ENCODE measurements at regions not wholly inside any gene's neighbourhood (a gene's known extent, or its start where the extent isn't known, plus 50 kb on each side); places are given as distances from the start of the nearest gene placed in this dataset.
"Not testable (repeated sequence)": the region's sequence is repeated elsewhere in the genome, so short reads cannot be mapped to it uniquely, and the experiment has no call there.

DNA sequence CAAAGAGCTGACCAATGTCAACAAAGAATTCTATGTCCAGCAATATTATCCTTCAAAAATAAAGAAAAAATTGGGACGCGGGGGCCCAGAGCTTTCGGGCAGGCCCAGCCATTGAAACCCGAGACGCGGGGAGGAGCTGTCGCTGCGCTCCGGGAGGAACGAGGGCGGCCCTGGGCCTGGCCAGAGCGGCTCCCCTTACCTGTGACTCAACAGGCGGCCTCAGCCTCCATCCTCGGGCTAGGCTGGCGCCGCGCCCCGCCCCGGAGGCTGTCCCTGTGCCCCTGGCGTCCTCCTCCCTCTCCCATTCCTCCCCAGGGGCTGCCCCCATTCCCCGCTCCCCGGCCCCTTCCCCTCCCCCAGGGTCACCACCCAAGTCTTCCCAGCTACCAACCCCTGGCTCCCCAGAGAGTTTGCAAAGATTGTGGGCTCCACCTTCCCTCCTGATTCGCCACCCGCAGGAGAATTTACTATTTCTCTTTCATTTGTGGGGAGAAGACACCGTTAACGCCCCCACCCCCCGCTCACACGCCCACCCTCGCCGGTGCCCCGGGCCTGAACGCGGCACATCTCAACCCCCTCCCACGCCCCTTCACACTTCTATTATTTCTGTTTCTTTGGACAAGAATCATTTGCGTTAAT is 127.9 kb downstream of the ARRDC4 start:
- not testable (repeated sequence) for DNase-seq (ENCODE audit: low read depth)

DNA sequence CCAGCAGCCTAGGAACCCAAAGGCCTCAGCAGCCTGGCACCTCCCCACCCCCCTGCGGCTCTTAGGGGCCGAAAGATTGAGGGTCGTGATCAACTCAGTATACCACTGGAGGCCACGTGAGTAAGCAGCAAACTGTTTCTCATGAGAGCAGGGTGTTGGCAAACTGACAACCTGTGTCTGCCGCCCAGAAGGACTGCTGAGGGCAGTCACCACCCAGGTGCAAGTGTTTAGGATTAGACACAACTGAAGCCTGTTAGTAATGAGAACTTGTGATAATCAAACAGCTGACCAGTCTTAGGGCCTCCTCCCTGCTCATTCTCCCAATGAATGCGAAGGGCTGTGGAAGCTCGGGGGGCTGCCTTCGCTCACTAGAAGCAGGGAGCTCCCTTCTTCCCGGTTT is 128.8 kb downstream of the ARRDC4 start:
- not testable (repeated sequence) for DNase-seq (ENCODE audit: low read depth)

DNA sequence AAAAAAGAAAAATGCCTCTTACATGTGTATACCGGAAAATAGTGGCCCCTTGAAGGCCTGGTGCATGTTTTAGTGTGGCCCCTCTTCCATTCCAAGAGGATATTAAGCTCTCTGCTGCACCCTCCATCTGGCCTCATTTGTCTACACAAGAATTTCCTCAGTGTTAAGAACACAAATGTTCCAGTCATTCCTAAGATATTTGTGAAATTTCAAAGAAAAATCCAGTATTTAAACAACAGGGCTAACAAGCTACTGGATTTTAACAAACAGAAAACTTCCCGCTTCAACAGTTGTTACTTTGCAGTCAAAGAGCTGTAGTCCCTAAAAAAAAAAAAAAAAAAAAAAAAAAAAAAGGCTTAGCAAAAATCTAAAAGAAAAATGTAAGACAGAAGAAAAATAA is 137.5 kb downstream of the ARRDC4 start:
- not testable (repeated sequence) for DNase-seq (ENCODE audit: low read depth)

DNA sequence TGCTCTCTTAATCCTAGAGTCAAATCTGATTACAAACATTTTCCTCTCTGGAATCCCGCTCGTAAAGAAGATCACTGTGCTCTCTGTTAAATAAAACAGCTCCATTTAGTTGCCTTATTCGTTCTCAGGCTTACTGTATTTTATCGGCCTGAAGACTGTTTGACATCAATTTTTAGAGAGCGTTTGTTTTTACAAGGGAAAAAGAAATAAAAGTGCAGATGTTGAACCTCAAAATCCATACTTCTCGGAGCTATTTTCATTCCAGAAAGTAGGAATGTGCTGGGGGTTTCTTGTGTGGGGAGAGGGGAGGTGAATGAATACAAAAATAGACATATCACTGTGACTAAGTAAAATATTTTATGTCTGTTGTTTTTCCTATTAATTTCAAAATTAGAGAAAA is 140.1 kb downstream of the ARRDC4 start:
- DNase-seq (ENCODE audit: low read depth), result not testable (repeated sequence)

DNA sequence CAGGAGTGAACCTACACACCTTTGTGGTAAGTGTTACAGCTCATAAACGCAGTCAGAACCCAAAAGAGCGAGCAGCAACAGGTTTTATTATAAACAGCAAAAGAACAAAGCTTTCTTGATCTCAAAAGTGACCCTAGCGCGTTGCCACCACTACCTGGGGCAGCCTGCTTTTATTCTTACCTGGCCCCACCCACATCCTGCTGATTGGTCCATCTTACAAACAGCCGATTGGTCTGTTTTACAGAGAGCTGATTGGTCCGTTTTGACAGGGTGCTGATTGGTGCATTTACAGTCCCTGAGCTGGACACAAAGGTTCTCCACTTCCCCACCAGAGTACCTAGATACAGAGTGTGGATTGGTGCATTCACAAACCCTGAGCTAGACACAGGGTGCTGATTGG is 143.1 kb downstream of the ARRDC4 start:
- no peak for DNase-seq (ENCODE audit: low read depth)

DNA sequence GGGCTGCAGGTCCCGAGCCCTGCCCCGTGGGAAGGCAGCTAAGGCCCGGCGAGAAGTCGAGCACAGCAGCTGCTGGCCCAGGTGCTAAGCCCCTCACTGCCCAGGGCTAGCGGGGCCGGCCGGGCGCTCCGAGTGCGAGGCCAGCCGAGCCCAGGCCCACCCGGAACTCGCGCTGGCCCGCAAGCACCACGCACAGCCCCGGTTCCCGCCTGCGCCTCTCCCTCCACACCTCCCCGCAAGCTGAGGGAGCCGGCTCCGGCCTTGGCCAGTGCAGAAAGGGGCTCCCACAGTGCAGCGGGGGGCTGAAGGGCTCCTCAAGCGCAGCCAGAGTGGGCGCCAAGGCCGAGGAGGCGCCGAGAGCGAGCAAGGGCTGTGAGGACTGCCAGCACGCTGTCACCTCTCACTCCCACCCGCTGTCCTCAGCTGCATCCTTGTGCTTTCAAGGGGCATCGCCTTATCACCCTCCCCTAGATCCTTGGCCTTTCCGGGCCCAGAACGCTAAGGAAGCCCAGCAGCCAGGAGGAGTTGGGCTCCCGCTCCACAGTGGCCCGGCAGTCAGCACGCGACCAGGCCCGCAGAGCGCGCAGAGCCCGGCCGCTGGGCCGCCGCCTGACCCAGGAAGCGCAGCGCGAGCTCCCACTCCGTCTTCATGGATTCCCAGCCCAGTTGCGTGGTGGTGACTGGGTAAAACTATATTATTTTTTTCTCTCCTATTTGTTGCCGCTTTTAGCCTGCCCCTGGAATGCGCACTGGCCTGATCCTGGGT is 144.1 kb downstream of the ARRDC4 start:
- not testable (repeated sequence) for DNase-seq (ENCODE audit: low read depth)

DNA sequence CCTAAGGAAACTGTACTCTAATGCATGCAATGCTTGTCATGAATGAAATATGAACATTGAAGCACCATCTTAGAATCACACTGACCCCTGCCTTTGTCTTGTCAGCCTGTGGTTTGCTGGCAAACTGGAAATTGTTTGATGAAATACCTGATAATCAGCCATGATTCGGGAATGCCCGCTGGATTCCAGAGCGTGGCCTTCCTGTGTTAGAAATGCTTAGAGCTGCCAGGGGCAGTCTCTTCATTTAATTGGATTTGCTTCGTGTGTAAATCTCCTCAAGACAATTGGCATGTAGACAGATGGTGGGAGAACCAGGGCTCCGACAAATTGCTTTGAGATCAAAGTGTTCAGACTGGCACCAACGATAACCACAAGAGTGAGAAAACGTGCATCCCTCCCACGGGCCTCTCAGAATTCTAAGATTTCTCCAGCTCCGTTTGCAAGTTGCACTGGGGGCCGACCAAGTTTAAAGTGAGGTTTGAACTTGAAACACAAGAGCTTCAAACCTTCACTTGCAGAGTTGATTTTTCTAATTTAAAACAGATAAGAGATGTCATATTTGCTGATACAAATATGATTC is 146.2 kb downstream of the ARRDC4 start:
- DNase-seq (ENCODE audit: low read depth), result not testable (repeated sequence)

DNA sequence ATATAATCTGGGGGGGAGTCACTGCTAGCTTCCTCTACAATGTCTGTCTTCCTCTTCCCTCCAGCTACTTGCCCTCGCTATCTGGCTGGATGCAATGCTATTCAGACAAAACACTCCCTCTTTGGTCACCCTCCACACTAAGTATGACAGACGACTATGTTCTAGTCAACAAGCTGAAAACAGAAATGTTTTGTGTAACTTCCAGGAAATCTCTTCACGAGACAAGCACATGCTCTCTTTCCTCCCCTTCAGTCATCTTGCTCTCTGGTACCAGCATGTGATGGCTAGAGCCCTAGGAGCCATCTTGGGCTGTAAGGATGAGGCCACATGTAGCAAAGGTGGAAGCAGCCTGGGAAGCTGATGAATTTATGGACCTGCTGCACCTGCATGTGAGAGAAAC is 151.3 kb downstream of the ARRDC4 start:
- DNase-seq (ENCODE audit: low read depth), result no peak

DNA sequence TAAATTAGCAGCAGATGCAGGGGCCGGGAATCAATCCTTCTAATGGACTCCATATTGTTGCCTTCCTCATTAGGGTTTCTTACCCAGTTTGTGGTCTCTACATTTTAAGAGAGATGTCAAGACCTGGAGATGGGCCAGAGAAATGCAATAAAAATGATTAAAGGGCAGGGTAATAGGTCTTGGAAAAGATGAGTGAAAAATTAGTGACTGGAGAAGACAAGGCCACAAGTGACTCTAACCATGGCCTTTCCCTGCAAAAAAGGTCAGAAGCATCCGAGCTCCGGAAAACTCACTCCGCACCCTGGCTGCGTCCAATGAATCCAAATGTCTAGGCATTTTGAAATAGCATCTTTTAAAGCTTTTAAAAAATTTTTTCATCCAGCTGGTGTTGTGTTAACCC is 152.8 kb downstream of the ARRDC4 start:
- no peak for DNase-seq (ENCODE audit: low read depth)

DNA sequence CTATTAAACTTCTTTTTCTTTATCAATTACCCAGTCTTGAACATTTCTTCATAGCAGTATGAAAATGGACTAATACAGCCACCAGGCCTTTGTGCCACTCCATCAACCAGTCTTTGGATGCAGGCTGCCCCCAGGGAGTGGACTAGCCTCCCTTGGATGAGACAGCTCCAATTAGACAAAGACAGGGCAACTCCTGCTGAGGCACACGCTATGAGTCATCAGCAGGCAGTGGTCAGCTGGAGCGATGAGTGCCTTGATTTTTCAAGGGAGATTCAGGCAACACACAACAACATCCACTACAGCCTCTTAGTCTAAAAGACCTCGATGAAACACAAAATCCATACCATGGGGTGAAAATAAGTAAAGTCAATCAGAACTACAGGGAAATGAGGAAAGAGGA is 160.1 kb downstream of the ARRDC4 start:
- peak; percentile 72 for DNase-seq (ENCODE audit: low read depth)

DNA sequence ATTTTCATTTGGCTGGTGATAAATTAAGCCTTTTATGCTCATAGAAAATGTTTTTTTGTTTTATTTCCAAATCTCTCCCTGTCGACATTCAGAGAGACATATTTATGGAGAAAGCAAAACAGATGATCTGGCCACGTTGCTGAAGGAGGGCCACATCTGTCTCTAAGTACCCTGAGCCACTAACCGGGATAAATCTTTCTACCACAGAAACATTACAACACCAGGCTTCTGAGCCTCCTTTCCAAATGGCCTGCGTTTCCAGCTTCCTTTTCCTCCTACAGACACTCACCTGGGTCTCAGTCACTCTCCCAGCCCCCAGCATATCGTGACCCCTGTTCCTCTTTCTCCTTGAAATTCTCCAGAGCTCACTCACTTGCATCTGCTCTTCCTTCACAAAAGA is 161.0 kb downstream of the ARRDC4 start:
- DNase-seq (ENCODE audit: low read depth), result no peak

DNA sequence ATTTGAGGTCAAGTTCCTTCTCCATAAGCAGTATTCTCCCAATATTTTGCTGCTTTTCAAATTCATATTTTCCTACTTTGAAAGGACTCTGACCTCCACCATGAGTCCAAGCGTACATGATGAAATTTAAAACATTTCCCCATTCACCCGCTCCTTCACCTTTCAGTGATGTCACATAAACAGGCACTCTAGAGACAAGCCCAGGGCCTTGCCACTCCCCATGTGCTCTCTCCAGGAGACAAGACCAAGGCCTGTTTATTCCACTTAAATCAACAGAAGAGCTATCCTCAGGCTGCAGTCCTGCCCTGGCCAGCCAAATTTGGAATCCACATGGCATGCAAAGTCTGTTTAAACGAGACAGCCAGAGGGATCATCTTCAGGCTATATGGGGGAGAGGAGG is 161.5 kb downstream of the ARRDC4 start:
- no peak for DNase-seq (ENCODE audit: low read depth)

DNA sequence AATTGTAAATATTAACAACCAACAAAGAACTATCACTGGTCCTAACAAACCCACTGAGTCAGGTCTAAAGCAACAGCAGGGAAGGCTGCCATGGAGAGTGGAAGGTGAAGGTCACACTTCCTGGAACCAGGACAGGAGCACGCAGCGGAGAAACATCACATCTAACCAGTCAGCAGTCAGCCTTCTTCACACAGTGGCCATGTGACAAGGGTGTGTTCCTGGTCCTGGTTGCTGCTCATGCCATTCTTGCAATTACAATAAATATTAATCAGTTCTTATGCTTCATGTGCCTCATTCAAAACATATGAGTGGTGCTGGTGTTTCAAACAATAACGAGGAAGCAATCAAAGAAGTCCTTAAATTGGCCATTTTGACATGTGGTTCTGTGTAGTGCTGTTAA is 162.8 kb downstream of the ARRDC4 start:
- DNase-seq (ENCODE audit: low read depth), result no peak

DNA sequence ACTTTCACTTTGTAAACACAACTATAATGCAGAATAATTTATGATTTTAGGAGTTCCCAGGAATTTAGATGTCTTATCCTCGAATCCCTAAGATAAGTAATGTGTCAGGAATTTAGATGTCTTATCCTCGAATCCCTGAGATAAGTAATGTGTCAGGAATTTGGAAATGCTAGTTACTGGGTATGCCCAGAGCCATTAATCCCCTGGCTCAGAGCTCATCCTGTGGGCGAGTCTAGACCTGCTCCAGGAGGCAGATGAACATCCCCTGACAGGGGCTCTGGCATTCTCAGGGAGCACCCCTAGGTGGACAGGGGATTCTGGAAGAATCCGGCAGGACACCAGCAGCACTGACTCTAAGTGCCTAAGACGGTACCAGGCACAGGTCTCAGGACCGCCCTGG is 163.3 kb downstream of the ARRDC4 start:
- DNase-seq (ENCODE audit: low read depth), result peak; percentile 27

DNA sequence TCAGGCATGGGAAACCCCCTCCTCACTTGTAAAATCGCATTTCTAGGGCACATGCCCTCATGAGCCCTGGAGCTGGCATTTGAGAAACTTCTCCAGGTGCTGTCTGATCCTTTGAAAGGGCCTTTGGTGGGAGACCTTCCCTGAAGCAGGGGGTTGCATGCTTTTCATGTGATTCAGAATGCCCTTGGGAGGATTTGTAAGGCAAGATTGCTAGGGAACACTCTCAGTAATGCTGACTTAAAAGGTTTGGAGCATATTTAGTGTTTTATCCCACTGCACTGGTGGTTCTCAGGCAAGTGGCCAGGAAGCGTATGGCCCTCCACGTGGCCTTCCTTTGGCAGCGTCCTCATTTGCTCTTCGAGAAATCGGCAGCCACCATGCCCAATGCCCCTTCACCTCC is 164.1 kb downstream of the ARRDC4 start:
- DNase-seq (ENCODE audit: low read depth), result peak; percentile 30

DNA sequence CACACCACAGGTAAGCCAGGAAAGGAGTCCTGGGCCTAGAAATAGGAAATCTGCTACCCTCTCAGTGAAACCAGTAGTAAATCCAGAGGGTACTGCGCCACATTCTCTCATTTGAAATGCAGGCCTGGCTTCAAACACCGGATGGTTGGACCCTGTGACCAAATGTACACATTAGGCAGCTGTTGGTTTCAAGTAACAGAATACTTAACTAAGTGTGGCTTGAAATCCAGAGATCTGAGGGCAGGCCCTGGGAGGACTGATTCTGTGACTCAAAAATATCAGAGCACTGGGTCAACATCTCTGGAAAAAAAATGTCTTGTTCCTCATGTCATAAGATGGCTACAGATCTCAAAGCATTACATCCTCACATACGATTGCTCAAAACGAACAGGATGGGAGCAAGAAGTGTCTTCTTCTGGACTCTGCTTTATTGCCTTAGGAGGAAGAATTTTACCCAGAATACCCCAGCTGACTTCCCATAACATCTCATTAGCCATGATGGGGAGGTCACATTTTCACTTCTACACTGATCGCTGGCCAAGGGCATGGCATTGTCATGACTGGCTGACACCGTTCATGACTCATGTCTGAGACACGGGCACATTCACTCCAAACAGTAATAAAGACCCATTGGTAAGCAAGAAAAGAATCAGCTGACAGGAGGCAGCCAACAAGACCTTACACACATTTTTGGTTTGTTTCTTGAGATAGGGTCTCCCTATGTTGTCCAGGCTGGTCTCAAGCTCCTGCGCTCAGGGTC is 166.0 kb downstream of the ARRDC4 start:
- peak; percentile 63 for DNase-seq (ENCODE audit: low read depth)

DNA sequence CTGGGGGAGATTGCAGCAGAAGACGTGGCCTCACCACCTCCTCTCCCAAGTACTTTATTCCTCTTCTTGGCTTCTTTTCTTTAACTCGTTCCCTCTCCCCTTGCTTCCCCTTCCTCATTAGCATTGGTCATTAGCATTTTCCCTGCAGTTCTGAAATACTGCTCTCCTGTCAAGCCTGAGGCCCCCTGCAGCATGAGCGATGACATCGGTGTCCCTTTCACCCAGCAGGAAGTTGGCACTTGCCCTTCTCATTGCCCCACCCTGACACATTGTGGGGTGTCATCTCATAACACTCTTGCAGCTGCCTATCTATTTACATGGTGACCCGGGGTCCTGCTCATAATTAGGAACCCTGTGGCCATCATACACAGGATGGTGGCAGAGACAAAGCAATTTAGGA is 167.1 kb downstream of the ARRDC4 start:
- DNase-seq (ENCODE audit: low read depth), result no peak

DNA sequence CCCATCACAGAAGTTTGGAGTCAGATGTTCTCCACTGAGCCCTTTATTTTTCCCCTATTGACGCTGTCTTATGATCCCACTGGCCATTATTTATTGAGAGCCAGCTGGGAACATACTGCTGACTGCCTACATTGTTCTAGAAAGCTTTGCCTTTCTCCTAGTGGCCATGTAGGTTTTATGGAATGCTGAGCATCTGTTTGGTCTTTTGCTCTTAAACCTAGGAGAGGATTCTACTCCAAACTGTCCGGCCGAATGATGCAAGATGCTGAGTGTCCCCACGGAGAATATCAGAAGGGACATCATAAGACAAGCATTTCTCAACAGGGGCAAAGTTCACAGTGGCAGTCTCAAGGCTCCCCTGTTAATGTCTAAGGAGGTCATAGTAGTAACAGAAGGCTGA is 171.4 kb downstream of the ARRDC4 start:
- no peak for DNase-seq (ENCODE audit: low read depth)

DNA sequence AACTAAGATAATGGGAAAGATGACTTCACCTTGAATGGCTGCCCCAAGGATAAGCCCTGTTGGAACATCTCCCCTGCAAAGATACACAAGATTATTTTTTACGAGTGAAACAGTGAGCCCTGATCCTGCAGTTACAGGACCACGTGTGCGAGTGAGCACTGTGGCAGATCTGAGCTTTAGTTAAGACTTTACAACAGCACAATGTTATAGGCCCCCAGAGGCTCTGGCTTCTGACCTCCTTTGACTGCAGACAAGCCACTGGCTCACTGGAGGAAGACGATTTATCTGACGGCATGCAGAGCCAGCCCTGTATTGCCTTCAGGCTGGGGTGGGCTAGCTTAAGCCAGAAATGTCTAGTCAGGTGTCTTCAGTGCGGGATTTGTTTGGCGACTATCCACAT is 174.4 kb downstream of the ARRDC4 start:
- DNase-seq (ENCODE audit: low read depth), result no peak

DNA sequence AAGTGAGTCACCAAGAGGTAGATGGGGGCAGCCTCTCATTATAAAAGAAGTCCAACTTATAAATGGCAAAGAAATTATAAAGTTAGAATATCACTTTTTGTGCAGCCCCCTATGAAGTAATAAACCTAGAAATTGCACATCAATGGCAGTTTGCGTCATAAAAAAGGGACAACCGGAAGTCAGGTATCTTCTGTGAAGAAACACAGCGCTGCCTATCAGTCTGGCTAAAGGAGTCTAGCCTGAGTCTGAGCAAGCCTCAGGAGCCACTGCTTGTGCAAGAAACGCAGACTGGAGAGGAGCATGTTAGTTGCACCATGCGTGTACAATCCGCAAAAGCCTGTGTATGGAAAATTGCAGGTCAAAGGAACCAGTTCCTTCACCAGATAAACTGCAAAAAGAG is 178.4 kb downstream of the ARRDC4 start:
- no peak for DNase-seq (ENCODE audit: low read depth)

DNA sequence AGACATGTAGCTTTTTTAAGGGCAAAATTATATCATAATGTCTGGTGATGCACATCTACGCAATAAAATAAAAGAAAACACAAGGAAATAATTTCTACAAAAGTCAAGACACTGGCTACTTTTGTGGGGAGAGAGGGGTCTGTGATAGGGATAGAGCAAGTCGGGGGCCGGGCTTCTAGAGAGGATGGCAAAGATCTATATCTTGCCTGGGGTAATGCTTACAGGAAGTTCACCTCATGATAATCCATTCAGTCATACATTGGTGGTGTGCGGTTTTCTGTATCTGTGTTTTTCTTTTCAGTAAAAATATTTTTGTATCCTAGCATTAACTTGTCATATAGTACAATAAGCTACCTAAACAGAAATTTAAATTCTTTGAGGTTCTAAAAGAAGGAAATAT is 178.8 kb downstream of the ARRDC4 start:
- DNase-seq (ENCODE audit: low read depth), result no peak

DNA sequence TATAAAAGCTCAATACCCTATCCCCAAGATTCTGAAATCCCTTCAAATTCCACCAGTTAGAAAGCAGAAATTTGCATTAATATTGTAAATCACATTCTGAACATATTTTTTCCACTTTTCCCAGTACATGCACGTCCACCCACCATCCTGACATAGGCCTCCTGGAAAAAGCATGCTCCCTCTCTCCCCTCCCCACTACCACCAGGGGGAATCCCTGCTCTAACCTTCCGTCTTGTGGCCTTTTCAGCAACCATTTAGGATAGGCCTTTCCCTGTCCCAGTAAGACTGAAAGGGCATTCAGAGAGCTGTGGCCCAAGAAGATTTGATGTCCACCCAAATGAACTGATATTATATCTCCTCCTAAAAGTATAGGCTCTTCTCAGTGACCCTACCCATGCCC is 182.1 kb downstream of the ARRDC4 start:
- DNase-seq (ENCODE audit: low read depth), result no peak

DNA sequence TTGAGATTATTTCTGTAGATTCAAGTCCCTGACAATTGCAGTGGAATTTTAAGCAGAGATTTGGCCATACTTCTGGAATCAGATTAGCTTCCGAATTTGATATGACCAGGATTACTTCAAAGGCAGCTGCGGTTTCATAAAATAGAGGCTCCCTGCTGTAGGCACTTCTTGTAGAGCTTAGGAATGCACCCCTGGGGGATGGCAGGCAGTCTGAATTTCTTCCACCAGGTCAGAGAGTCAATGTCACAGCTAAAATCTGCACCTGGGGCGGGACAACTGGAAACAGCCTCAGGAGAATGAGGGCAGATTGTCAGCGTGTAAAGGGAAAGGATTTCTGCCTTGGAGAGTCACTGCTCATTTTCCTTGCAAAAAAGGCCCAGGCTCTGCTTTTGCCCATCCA is 182.6 kb downstream of the ARRDC4 start:
- DNase-seq (ENCODE audit: low read depth), result no peak

Measured in Daoy (cell line).